Astrocyte of the hippocampus (primary cell): ENCODE measurements at regions not wholly inside any gene's neighbourhood (a gene's known extent, or its start where the extent isn't known, plus 50 kb on each side); places are given as distances from the start of the nearest gene placed in this dataset.
"Not testable (repeated sequence)": the region's sequence is repeated elsewhere in the genome, so short reads cannot be mapped to it uniquely, and the experiment has no call there.

Experiments
- DNase-seq: peaks from one replicate; pipeline ENCODE4 v3.0.0; 2011; ENCODE audit warnings: low read depth, low spot score

DNA sequence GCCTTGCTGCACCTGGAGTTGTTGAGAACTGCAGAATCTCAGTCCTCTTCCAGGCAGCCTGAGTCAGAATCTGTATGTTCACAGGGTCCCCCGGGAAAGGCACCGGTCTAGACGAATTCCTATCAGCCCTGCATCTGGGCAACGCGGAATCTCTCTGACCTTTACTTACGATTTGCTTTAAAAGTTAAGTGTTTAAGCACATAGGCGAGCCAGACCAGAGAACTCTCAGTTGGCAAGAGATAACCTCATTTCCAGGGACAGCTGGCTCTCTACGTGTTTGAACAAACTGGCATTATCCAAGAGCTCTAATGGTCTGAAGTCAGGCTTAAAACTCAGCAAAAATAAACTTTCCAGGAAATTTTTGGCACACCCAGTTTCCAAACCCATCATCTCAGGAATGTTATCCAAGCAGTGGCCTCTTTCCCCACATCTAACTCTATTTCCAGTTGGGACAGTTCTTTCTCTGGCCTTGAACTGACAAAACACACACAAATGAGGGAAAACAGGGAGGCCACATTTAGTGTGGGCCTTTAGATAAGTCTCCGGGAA lies 53.4 kb downstream of the HES1 start:
- DNase-seq: peak; percentile 37

- DNase-seq: not testable (repeated sequence)
These were observed 55.9 kb downstream of the HES1 start for GRCh38 chr3:194191850-194192249.

GRCh38 chr3:194194051-194194756 lies 58.3 kb downstream of the HES1 start:
- no peak for DNase-seq

GRCh38 chr3:194194757-194195085 lies 58.8 kb downstream of the HES1 start:
- no peak for DNase-seq

GRCh38 chr3:194195611-194196010 lies 59.7 kb downstream of the HES1 start:
- DNase-seq: no peak

DNA sequence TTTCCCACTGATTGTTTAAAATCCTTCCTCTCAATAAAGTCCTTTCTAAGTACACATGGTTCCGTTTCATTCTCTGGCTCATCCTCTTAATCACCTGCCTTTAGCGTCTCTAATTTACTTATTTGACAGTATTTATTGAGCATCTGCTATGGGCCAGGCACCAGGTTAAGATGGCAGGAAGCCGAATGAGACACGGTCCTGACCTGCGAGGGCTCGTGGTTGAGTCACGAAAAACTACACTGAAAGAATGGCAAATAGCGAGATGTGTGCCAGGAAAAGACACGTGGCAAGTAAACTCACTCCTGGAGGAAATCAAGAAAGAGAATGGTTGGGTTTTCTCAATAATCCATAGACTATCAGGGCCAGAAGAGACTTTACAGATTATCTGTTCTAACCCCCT lies 60.9 kb downstream of the HES1 start:
- no peak for DNase-seq

GRCh38 chr3:194197396-194197960 lies 61.5 kb downstream of the HES1 start:
- DNase-seq: no peak

GRCh38 chr3:194197981-194198695 lies 62.2 kb downstream of the HES1 start:
- DNase-seq: no peak

DNA sequence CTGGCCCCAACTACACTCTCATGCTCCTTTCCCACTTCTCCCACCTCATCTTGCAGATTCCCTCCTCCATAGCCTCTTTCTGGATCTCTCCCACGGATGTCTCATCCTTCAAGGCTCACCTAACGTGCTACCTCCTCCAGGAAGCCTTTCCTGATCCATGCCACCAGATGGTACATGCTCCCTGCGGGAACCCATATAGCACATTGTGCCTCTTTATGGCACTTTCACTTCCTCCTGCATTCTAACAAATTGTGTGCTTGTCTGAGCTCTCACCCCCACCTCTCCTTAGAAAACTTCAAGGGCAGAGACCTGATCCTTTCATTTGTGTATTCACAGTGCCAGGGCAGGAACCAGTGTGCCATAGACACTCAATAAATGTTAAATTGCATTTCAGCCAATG lies 63.0 kb downstream of the HES1 start:
- DNase-seq: no peak

DNA sequence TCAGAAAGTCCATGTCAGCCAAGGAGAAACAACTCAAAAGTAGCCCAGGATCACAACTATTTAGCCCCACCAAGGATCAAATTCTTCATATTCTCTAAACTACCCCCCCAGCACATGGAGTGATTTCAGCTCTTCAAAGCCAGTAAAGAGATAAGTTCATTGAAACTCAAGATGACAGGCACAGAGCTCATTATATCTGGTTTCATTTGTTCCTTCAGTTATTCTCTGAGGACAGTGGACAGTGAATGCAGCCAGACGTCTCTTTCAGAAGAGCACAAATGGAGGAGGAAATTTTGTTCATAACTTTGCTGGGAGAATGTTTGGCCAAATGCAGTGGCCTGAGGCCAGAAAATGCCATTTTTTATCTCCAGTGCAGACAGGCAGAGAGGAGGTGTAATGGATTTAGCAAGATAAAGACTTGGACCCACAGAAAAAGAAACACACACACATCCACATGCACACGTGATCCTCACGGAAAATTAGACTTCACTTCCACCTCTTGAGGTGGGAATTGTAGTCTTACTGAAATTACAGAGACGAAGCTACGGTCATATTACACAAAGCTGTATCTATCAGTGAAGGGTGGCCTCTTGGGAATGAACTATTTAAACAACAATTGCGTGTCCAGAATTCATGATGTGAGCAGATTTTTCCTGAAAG lies 64.6 kb downstream of the HES1 start:
- no peak for DNase-seq

DNA sequence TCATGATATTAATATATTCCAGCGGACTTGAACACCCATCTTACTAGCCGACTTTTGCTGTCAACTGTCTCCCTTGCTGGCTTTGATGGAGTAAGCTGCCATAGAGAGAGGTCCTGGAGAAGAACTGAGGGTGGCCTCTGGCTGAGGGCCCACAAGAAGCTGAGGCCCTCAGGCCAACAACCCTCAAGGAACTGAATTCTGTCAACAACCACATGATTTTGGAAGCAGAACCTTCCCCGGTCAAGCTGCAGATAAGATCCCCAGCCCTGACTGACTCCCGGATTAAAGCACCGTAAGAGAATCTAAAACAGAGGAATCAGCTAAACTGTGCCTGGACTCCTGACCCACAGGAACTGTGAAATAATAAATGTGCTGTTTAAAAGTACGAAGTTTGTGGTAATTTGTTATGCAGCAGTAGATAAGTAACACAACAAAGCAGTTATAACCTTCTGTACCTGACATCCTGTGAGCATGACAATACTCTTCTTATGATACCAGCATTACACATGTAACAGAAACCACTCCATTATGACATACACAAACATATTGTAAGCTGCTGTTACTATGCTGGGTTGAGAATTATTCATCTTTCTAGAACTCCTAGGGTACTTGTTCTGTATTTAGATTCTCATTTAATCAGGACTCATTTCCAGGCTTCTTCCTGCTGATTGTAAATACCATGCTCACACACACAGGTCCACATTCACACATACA lies 66.2 kb downstream of the HES1 start:
- DNase-seq: no peak

DNA sequence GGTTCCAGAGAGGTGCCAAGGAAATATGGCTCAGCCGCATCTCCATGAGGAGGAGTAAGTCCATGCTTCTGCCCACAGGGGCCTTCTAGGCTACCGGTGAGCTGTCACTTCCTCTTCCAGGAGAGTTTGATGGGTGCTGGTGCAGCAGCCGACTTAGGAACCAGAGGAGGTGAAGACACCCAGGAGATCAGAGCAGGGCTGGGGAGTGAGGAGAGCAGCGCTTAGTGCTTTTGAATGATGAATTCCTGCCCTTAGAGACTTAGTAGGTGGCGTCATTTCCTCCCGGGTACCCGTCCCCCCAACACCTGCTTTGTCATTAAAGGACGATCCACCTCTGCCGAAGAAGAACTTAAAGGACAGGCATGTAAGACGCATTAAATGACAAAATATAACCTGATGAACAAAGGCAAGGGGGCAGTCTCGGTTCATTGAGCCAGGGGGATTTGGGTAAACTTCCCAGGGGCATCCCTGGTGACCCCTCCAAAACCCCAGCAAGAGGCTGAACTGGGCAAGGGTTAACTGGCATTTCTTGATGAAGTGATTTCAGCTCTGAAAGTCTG lies 67.6 kb downstream of the HES1 start:
- DNase-seq: no peak

- DNase-seq: peak; percentile 57
These were observed 68.4 kb downstream of the HES1 start for GRCh38 chr3:194204042-194204987.

GRCh38 chr3:194205675-194206133 lies 69.8 kb downstream of the HES1 start:
- DNase-seq: peak; percentile 41

- DNase-seq: no peak
These were observed 70.4 kb downstream of the HES1 start for GRCh38 chr3:194206320-194206719.

DNA sequence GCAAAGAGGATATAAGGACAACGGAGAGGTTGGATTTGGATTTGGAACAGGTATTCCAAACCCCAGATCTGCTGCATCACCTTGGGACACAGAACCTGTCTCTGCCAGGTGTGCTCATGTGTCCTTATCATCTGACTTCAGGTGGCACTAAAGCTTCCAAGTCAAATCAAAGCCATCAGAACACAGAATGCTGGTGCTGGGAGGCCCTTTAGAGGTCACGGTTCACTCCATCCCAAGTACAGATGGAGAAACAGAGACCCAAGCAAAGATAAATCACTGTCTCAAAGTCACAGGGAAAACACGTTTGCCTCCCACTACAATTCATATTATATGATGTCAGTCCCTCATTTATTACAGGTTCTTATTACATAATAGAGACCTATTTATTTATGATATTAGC lies 72.8 kb downstream of the HES1 start:
- no peak for DNase-seq

DNA sequence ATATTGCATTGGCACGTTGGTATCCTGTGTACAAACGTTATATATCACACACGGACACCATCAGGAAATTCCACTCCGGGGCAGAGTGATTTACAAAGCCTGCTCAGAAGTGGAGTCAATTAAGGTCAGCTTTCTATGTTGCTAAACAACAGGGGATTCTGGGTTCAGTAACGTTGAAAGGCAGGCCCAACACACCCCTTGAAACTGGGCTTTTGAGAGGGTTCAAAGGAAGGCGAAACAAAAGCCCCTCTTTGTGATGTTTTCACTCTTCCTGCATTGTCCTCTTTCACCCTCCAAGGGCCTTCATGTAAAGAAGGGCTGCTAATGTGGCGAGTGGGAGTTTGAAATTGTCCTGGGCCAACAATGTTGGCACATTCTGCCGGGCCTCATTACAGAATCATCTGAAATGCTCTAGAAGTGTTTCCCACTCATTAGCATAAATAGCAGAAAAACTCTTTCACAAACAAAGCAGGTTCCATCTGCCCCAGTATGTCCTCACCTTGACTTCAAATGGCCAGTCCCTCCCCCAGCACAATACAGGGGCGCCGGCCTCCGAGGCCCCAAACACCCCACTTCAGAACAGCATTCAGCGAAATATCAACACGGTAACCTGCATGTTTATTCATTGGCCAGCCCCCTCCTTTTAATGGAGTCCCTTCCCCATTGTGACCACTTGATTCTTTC lies 76.4 kb downstream of the HES1 start:
- DNase-seq: peak; percentile 64

- peak; percentile 74 for DNase-seq
These were observed 76.9 kb downstream of the HES1 start for GRCh38 chr3:194212845-194213331.

GRCh38 chr3:194215392-194215791 lies 79.4 kb downstream of the HES1 start:
- no peak for DNase-seq
